GM12878 (cell line): ENCODE measurements at regions not wholly inside any gene's neighbourhood (a gene's known extent, or its start where the extent isn't known, plus 50 kb on each side); places are given as distances from the start of the nearest gene placed in this dataset.

Source experiments
- CBX3 ChIP-seq: fragments of 200-600 bp; sonication (generic); IDR thresholded peaks from 2 replicates; pipeline ENCODE4 v1.6.1; 2016; ENCODE audit warnings: low read depth, borderline replicate concordance
- CEBPZ ChIP-seq: fragments of 150-350 bp; IDR thresholded peaks from 2 replicates; pipeline ENCODE4 v1.6.1; 2016; ENCODE audit warnings: low read depth, low read length
- CREB1 ChIP-seq: IDR thresholded peaks from 2 replicates; pipeline ENCODE4 v1.6.1; 2012; ENCODE audit warnings: low read depth, mild to moderate bottlenecking, inconsistent platforms
- E2F8 ChIP-seq: fragments of 450-650 bp; IDR thresholded peaks from 2 replicates; pipeline ENCODE4 v1.6.1; 2018; ENCODE audit warnings: mild to moderate bottlenecking, low read depth, moderate library complexity; ENCODE audit not compliant: partially characterized antibody
- FOXM1 ChIP-seq: IDR thresholded peaks from 2 replicates; pipeline ENCODE4 v1.6.1; 2012; ENCODE audit warnings: low read depth, mild to moderate bottlenecking, inconsistent platforms, low read length, moderate library complexity
- LARP7 ChIP-seq: fragments of 450-650 bp; IDR thresholded peaks from 2 replicates; pipeline ENCODE4 v1.6.1; 2017; ENCODE audit warnings: mild to moderate bottlenecking
- NFIC ChIP-seq: IDR thresholded peaks from 2 replicates; pipeline ENCODE4 v1.6.1; 2012; ENCODE audit warnings: low read depth, mild to moderate bottlenecking, inconsistent platforms, low read length, moderate library complexity
- PBX3 ChIP-seq: IDR thresholded peaks from 2 replicates; pipeline ENCODE4 v1.6.1; 2011; ENCODE audit warnings: mild to moderate bottlenecking, low read depth, low read length, moderate library complexity; ENCODE audit not compliant: insufficient replicate concordance
- POLR2AphosphoS5 ChIP-seq: IDR thresholded peaks from 2 replicates; pipeline ENCODE4 v1.6.1; 2011; ENCODE audit warnings: mild to moderate bottlenecking, low read length, inconsistent platforms
- RAD51 ChIP-seq: fragments of 450-650 bp; IDR thresholded peaks from 2 replicates; pipeline ENCODE4 v1.6.1; 2016; ENCODE audit warnings: moderate library complexity, mild to moderate bottlenecking, inconsistent platforms
- RFX5 ChIP-seq: IDR thresholded peaks from 2 replicates; pipeline ENCODE4 v1.6.1; 2011; ENCODE audit warnings: low read depth, low read length, improper control_type of control experiment
- WRNIP1 ChIP-seq: IDR thresholded peaks from 2 replicates; pipeline ENCODE4 v1.6.1; 2011; ENCODE audit warnings: low read depth, low read length, improper control_type of control experiment, borderline replicate concordance
- TF ChIP-seq, protein P1 (sequence below): IDR thresholded peaks from 2 replicates; pipeline ENCODE4 v1.6.1; 2012; ENCODE audit warnings: low read depth, low read length, improper control_type of control experiment
- TF ChIP-seq, protein P2 (sequence below), 3 experiments: IDR thresholded peaks in 2 of 3; conservative IDR thresholded peaks in 1 of 3; 2 replicates each; pipeline ENCODE4 v1.5.1; 2011; ENCODE audit warnings: low read depth in 3 of 3, low read length in 3 of 3, mild to moderate bottlenecking in 3 of 3, control low read depth in 2 of 3, moderate library complexity in 2 of 3, inconsistent platforms in 1 of 3, mixed read lengths in 1 of 3; ENCODE audit not compliant: control insufficient read depth in 2 of 3, insufficient read depth in 1 of 3; ENCODE audit errors: extremely low read depth in 1 of 3

- TF ChIP-seq, protein P1, sequence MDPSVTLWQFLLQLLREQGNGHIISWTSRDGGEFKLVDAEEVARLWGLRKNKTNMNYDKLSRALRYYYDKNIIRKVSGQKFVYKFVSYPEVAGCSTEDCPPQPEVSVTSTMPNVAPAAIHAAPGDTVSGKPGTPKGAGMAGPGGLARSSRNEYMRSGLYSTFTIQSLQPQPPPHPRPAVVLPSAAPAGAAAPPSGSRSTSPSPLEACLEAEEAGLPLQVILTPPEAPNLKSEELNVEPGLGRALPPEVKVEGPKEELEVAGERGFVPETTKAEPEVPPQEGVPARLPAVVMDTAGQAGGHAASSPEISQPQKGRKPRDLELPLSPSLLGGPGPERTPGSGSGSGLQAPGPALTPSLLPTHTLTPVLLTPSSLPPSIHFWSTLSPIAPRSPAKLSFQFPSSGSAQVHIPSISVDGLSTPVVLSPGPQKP, result no peak
- TF ChIP-seq CEBPZ (no peak), WRNIP1 (no peak), POLR2AphosphoS5 (no peak), CBX3 (no peak), RFX5 (no peak), E2F8 (no peak), FOXM1 (no peak), PBX3 (no peak), CREB1 (no peak), RAD51 (no peak), LARP7 (no peak), NFIC (no peak)
- TF ChIP-seq, protein P2, sequence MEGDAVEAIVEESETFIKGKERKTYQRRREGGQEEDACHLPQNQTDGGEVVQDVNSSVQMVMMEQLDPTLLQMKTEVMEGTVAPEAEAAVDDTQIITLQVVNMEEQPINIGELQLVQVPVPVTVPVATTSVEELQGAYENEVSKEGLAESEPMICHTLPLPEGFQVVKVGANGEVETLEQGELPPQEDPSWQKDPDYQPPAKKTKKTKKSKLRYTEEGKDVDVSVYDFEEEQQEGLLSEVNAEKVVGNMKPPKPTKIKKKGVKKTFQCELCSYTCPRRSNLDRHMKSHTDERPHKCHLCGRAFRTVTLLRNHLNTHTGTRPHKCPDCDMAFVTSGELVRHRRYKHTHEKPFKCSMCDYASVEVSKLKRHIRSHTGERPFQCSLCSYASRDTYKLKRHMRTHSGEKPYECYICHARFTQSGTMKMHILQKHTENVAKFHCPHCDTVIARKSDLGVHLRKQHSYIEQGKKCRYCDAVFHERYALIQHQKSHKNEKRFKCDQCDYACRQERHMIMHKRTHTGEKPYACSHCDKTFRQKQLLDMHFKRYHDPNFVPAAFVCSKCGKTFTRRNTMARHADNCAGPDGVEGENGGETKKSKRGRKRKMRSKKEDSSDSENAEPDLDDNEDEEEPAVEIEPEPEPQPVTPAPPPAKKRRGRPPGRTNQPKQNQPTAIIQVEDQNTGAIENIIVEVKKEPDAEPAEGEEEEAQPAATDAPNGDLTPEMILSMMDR (IDR thresholded peaks at IDR 0.05 in 2 of 3, conservative IDR thresholded peaks at IDR 0.05 in 1 of 3; ENCODE audit: control insufficient read depth in 2 of 3, extremely low read depth in 1 of 3, insufficient read depth in 1 of 3, low read depth in 3 of 3, low read length in 3 of 3), result no peak
Measured at GRCh38 chr12:97006585-97006984, 99.5 kb downstream of the NEDD1 start.
